Liver (tissue), 7 donors: ENCODE measurements at regions not wholly inside any gene's neighbourhood (a gene's known extent, or its start where the extent isn't known, plus 50 kb on each side); places are given as distances from the start of the nearest gene placed in this dataset.

ENCODE experiments used
- DNase-seq: peaks from one replicate; pipeline ENCODE4 v3.0.0-alpha.2; 2017; ENCODE audit warnings: low spot score
- H3K27ac ChIP-seq, 2 donors: one replicate each; pipeline ENCODE4 v1.7.0; 2013; ENCODE audit warnings: inconsistent platforms in 2 of 2, low read length in 2 of 2, control low read depth in 1 of 2, low read depth in 1 of 2, mild to moderate bottlenecking in 1 of 2
- H3K27me3 ChIP-seq, 4 donors: one replicate each; pipeline versions ENCODE4 v1.6.1 to v1.7.0; 2013; ENCODE audit warnings: low read length in 3 of 4, inconsistent platforms in 1 of 4, mild to moderate bottlenecking in 1 of 4, moderate library complexity in 1 of 4; ENCODE audit not compliant: control insufficient read depth in 4 of 4, insufficient read depth in 4 of 4
- H3K36me3 ChIP-seq, 4 donors: one replicate each; pipeline versions ENCODE4 v1.6.1 to v1.7.0; 2013; ENCODE audit warnings: low read length in 3 of 4, mild to moderate bottlenecking in 3 of 4, low read depth in 1 of 4, moderate library complexity in 1 of 4; ENCODE audit not compliant: control insufficient read depth in 4 of 4, insufficient read depth in 3 of 4
- H3K4me1 ChIP-seq, 4 donors: one replicate each; pipeline versions ENCODE4 v1.6.1 to v1.7.0; 2013; ENCODE audit warnings: low read length in 3 of 4, mild to moderate bottlenecking in 3 of 4, moderate library complexity in 1 of 4; ENCODE audit not compliant: control insufficient read depth in 4 of 4, insufficient read depth in 4 of 4
- H3K4me3 ChIP-seq, 3 donors: one replicate each; pipeline versions ENCODE4 v1.6.1 to v1.7.0; 2013; ENCODE audit warnings: low read length in 3 of 3, control low read depth in 1 of 3, low read depth in 1 of 3, mild to moderate bottlenecking in 1 of 3
- H3K9ac ChIP-seq, 2 donors: one replicate each; pipeline ENCODE4 v1.7.0; 2013; ENCODE audit warnings: low read length in 2 of 2, mild to moderate bottlenecking in 2 of 2, moderate library complexity in 2 of 2, control low read depth in 1 of 2, low read depth in 1 of 2
- H3K9me3 ChIP-seq, 4 donors: one replicate each; pipeline versions ENCODE4 v1.6.1 to v1.7.0; 2013; ENCODE audit warnings: low read length in 3 of 4; ENCODE audit not compliant: control insufficient read depth in 4 of 4
- EGR1 ChIP-seq, 2 donors: IDR thresholded peaks; 2 replicates each; pipeline ENCODE4 v1.6.1; 2016 to 2018; ENCODE audit warnings: antibody characterized with exemption in 2 of 2, low read depth in 2 of 2
- FOXA1 ChIP-seq: IDR thresholded peaks from 2 replicates; pipeline ENCODE4 v1.6.1; 2016; ENCODE audit warnings: antibody characterized with exemption
- FOXA2 ChIP-seq: IDR thresholded peaks from 2 replicates; pipeline ENCODE4 v1.6.1; 2016; ENCODE audit warnings: antibody characterized with exemption
- GABPA ChIP-seq, 2 donors: IDR thresholded peaks in 1 of 2; conservative IDR thresholded peaks in 1 of 2; 2 replicates each; pipeline ENCODE4 v1.6.1; 2016; ENCODE audit warnings: antibody characterized with exemption in 2 of 2, mild to moderate bottlenecking in 1 of 2, moderate library complexity in 1 of 2
- HNF4A ChIP-seq, 2 donors: conservative IDR thresholded peaks; 2 replicates each; pipeline ENCODE4 v1.6.1; 2016; ENCODE audit warnings: antibody characterized with exemption in 2 of 2, mild to moderate bottlenecking in 2 of 2
- HNF4G ChIP-seq: IDR thresholded peaks from 2 replicates; pipeline ENCODE4 v1.6.1; 2016; ENCODE audit warnings: antibody characterized with exemption
- NR2F2 ChIP-seq: IDR thresholded peaks from 2 replicates; pipeline ENCODE4 v1.6.1; 2016; ENCODE audit warnings: antibody characterized with exemption
- RAD21 ChIP-seq, 2 donors: IDR thresholded peaks; 2 replicates each; pipeline ENCODE4 v1.6.1; 2016; ENCODE audit warnings: antibody characterized with exemption in 2 of 2, mild to moderate bottlenecking in 2 of 2
- RXRA ChIP-seq, 2 donors: IDR thresholded peaks; 2 replicates each; pipeline ENCODE4 v1.6.1; 2017 to 2018; ENCODE audit warnings: antibody characterized with exemption in 2 of 2, mild to moderate bottlenecking in 1 of 2
- TAF1 ChIP-seq: conservative IDR thresholded peaks from 2 replicates; pipeline ENCODE4 v1.6.1; 2016; ENCODE audit warnings: antibody characterized with exemption, mild to moderate bottlenecking
- YY1 ChIP-seq: IDR thresholded peaks from 2 replicates; pipeline ENCODE4 v1.6.1; 2016; ENCODE audit warnings: antibody characterized with exemption, mild to moderate bottlenecking
- WGBS: extraction: QIAGEN DNeasy Blood & Tissue Kit; methylation state at CpG from one replicate; pipeline ENCODE4 v1.1.7; 2013; 5-methylcytosine and 5-hydroxymethylcytosine counted together
- TF ChIP-seq, protein P1 (sequence below): IDR thresholded peaks from 2 replicates; pipeline ENCODE4 v1.6.1; 2016; ENCODE audit warnings: antibody characterized with exemption
- TF ChIP-seq, protein P2 (sequence below): IDR thresholded peaks from 2 replicates; pipeline ENCODE4 v1.6.1; 2016; ENCODE audit warnings: antibody characterized with exemption
- TF ChIP-seq, protein P3 (sequence below): IDR thresholded peaks from 2 replicates; pipeline ENCODE4 v1.6.1; 2016; ENCODE audit warnings: antibody characterized with exemption
- donor health status: healthy.
- donor health status: healthy.
- donor health status: healthy.
- donor health status: healthy.

DNA sequence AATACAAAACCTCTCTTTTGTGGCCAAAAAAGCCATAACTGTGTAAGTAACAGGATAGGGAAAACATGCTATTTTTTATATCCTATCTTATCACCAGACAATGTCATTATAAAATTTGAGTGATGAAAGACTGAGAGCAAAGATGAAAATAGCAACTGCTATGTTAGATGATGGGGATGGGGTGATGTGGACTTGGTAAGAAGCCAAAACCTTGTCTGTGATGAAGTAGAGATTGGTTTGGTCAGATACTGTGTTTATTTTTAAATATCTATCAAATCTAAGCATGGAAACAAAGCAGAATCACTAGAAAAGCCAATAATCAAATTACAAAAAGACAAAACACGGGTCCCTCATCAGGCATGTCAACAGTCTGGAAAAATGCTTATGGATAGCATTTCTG lies 631.1 kb upstream of the NR5A2 start:
- no peak overlapping the region for H3K27ac ChIP-seq
- peaks cover 0 to 2% (median 0%) of the 10 kb centered on the region in 4 donors for H3K27me3 ChIP-seq
- no peak overlapping the region for H3K4me3 ChIP-seq
- H3K9ac ChIP-seq, result no peak overlapping the region
- no peak for TF ChIP-seq HNF4A (conservative IDR thresholded peaks at IDR 0.05)
- TF ChIP-seq, protein P1, sequence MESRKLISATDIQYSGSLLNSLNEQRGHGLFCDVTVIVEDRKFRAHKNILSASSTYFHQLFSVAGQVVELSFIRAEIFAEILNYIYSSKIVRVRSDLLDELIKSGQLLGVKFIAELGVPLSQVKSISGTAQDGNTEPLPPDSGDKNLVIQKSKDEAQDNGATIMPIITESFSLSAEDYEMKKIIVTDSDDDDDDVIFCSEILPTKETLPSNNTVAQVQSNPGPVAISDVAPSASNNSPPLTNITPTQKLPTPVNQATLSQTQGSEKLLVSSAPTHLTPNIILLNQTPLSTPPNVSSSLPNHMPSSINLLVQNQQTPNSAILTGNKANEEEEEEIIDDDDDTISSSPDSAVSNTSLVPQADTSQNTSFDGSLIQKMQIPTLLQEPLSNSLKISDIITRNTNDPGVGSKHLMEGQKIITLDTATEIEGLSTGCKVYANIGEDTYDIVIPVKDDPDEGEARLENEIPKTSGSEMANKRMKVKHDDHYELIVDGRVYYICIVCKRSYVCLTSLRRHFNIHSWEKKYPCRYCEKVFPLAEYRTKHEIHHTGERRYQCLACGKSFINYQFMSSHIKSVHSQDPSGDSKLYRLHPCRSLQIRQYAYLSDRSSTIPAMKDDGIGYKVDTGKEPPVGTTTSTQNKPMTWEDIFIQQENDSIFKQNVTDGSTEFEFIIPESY, result no peak
- TF ChIP-seq RAD21 (IDR thresholded peaks at IDR 0.05), result no peak
- no peak for TF ChIP-seq NR2F2
- no peak for TF ChIP-seq YY1
- TF ChIP-seq, protein P2, sequence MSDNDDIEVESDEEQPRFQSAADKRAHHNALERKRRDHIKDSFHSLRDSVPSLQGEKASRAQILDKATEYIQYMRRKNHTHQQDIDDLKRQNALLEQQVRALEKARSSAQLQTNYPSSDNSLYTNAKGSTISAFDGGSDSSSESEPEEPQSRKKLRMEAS, result no peak
- TF ChIP-seq, protein P3, sequence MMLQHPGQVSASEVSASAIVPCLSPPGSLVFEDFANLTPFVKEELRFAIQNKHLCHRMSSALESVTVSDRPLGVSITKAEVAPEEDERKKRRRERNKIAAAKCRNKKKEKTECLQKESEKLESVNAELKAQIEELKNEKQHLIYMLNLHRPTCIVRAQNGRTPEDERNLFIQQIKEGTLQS, result no peak
- TF ChIP-seq RXRA (IDR thresholded peaks at IDR 0.05), result no peak
- no peak for TF ChIP-seq GABPA (IDR thresholded peaks at IDR 0.05 in 1 of 2, conservative IDR thresholded peaks at IDR 0.05 in 1 of 2)
- TF ChIP-seq FOXA1, result no peak
- TF ChIP-seq FOXA2, result no peak
- TF ChIP-seq HNF4G, result no peak
- TF ChIP-seq EGR1 (IDR thresholded peaks at IDR 0.05; ENCODE audit: low read depth in 2 of 2), result no peak
- no peak for TF ChIP-seq TAF1
- no peak for DNase-seq
- WGBS, result 47% methylated on average over 1 of the region's 1 CpG
- H3K9me3 ChIP-seq, result no peaks in the 10 kb centered on the region
- no peaks in the 10 kb centered on the region for H3K36me3 ChIP-seq
- H3K4me1 ChIP-seq, result no peaks in the 10 kb centered on the region

DNA sequence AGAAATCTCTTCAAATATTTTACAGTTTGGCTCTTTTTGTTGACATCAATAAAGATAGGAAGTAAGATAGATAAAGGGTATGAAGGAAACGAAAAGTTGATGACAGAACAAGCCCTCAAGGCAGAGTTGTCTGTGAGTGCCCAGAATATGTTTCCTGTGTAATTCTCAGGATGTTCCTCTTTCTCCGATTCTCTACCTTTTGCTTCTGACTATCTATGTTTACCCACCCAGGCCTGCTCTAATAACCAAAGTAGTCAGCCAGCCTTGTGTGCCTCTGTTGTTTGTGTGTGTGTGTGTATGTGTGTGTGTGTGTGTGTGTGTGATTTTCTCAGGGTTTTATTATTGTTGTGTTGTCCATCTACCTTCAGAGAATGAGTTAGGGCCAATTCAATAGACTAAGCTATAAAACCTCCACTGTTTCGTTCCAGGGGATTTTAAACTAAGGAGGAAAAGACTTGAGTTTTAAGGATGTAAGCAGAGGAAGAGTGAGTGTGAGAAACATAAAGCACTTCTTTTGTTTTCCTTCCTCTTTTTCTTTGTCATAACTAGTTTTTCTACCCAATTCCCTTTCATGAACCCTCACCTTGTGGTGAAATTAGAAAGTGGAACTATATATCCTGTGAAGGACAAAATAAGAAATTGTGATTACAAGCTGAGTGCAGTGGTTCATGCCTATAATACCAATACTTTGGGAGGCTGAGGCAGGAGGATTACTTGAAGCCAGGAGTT lies 627.4 kb upstream of the NR5A2 start:
- H3K27me3 ChIP-seq, result peaks cover 0 to 2% (median under 1%) of the 10 kb centered on the region in 4 donors
- no peak for DNase-seq
- H3K27ac ChIP-seq, result no peak overlapping the region
- no peaks in the 10 kb centered on the region for H3K36me3 ChIP-seq
- no peaks in the 10 kb centered on the region for H3K4me1 ChIP-seq
- no peaks in the 10 kb centered on the region for H3K9me3 ChIP-seq
- no peak overlapping the region for H3K4me3 ChIP-seq
- TF ChIP-seq, protein P3, result no peak
- TF ChIP-seq YY1 (no peak), RXRA (IDR thresholded peaks at IDR 0.05) (no peak), FOXA2 (no peak), EGR1 (IDR thresholded peaks at IDR 0.05; ENCODE audit: low read depth in 2 of 2) (no peak)
- TF ChIP-seq, protein P1, result no peak
- 60% methylated on average over 3 of the region's 3 CpGs for WGBS
- no peak overlapping the region for H3K9ac ChIP-seq
